22Rv1 (cell line): ENCODE measurements at regions not wholly inside any gene's neighbourhood (a gene's known extent, or its start where the extent isn't known, plus 50 kb on each side); places are given as distances from the start of the nearest gene placed in this dataset.

Experiments used
- H3K27ac ChIP-seq: fragments of 450-650 bp; 2 replicates; pipeline ENCODE4 v1.5.1; 2017
- ZFX ChIP-seq: fragments of 450-650 bp; IDR thresholded peaks from 2 replicates; pipeline ENCODE4 v1.6.1; 2017; ENCODE audit warnings: antibody characterized with exemption, borderline replicate concordance
- TF ChIP-seq, protein P1 (sequence below): fragments of 450-650 bp; IDR thresholded peaks from 2 replicates; pipeline ENCODE4 v1.5.1; 2017; ENCODE audit warnings: mild to moderate bottlenecking

DNA sequence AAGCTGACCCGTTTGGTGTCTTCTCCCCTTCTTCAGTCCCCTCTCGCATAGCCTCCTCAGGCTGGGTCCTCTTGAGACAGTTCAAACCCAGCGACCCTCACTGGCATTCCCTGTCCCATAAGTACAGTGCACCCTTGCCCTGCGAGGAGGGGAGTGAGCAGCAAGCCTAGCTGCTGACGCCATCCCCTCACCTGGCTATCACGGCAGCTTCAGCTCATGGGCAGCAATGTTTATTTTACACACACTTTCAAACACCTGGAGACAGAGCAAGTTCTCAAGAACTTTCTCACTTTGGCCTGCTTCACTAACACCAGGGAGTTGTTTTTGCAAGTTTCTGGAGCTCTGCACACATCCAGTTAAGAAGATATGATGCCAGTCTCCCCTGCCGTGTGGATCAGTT, 189.6 kb upstream of the E2F8 start:
- no peak overlapping the region for H3K27ac ChIP-seq
- no peak for TF ChIP-seq ZFX
- TF ChIP-seq, protein P1, sequence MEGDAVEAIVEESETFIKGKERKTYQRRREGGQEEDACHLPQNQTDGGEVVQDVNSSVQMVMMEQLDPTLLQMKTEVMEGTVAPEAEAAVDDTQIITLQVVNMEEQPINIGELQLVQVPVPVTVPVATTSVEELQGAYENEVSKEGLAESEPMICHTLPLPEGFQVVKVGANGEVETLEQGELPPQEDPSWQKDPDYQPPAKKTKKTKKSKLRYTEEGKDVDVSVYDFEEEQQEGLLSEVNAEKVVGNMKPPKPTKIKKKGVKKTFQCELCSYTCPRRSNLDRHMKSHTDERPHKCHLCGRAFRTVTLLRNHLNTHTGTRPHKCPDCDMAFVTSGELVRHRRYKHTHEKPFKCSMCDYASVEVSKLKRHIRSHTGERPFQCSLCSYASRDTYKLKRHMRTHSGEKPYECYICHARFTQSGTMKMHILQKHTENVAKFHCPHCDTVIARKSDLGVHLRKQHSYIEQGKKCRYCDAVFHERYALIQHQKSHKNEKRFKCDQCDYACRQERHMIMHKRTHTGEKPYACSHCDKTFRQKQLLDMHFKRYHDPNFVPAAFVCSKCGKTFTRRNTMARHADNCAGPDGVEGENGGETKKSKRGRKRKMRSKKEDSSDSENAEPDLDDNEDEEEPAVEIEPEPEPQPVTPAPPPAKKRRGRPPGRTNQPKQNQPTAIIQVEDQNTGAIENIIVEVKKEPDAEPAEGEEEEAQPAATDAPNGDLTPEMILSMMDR, result no peak

DNA sequence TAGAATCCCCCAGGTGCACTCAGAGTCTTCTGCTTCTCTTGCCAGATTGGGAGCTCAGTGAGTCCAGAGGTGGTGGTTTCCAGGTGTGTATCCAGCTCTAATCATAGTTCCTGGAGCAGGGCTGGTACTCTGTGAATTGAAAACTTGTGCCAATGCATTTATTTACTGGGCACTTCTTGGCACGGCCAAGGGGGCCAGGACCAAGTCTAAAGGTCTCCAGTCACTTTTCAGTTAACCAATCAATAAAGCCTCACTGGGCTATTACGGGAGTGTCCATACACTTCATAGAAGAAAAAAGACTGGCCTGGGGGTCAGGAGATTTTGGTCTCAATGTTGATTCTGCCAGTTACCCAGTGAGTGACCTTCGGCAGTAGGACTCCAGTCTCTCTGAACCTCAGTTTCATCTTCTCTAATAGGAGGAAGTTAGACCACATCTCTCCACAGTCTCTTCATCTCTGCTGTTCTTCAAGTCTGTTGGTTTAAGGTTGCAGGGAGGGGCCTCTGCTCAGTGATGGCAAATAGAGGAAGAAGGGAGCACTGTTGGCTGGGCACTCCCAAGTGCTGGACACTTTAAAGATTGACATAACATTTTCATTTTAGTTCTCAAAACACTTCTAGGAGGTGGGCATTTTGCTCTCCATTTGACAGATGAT, 188.5 kb upstream of the E2F8 start:
- no peak overlapping the region for H3K27ac ChIP-seq
- no peak for TF ChIP-seq ZFX
- TF ChIP-seq, protein P1, result no peak

DNA sequence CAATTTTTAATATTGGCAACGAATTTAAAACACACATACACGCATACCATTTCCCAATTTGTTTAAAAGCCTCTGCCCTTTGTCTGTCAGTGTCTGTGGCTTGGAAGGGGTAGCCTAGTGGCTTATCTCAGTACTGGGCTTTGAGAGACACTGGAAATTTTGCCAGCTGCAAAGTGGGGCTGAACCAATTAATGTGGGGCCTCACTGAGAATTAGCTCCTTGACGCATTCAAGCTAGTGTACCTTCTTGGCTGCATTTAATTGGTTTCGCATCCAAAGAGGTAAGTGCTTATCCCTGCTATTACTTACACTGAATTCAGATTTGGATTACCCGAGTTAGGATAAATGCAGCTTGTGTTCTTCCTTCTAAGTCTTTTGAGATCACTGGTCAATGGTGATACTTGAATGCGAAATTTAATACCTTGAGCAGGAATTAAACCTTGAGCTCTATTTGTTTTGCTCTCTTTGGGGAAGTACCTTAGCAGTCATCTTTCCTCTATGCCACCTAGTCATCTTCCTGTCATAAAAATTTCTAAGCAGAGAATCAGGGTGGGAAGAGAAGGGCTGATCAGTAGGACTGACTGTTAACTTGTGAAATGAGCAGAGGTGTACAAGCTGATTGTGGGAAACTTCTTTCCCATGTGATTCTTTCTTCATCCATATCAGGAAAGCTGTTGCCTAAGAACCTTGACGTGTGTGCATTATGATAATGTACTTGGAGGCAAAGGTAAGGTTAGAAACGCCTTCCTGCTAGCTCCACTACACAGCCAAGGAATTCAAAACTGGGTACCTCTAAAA, 187.7 kb upstream of the E2F8 start:
- H3K27ac ChIP-seq, result no peak overlapping the region
- TF ChIP-seq, protein P1, result no peak
- no peak for TF ChIP-seq ZFX

DNA sequence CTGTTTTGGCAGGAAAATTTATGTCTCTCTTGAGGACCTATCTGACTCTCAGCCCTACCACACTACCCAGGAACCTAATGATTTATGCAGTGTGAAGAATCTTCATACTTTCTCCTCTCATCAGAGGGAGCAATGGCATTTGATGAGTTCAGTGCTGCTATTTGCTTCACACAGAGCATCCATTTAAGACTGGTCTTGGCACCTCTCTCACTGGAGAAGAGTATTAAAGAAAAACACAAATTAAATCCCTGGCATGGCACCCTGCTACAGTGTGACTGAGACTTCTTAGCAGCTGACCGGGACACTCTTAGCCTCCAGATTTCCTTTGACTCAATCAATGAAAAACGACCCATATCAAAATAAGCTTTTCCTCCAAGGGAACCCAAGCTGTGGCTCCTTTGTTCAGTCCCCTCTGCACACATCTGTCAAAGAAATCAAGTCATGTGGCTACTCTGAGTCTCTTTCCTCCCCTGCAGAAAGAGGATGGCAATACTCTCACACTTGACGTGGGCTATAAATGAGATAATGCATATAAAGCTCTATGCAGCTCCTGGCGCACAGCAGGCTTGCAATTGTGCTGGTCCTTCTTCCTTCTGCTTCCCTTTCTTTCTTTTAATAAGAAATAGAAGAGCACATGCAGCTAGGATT, 186.1 kb upstream of the E2F8 start:
- TF ChIP-seq ZFX, result no peak
- TF ChIP-seq, protein P1, result no peak
- no peak overlapping the region for H3K27ac ChIP-seq

DNA sequence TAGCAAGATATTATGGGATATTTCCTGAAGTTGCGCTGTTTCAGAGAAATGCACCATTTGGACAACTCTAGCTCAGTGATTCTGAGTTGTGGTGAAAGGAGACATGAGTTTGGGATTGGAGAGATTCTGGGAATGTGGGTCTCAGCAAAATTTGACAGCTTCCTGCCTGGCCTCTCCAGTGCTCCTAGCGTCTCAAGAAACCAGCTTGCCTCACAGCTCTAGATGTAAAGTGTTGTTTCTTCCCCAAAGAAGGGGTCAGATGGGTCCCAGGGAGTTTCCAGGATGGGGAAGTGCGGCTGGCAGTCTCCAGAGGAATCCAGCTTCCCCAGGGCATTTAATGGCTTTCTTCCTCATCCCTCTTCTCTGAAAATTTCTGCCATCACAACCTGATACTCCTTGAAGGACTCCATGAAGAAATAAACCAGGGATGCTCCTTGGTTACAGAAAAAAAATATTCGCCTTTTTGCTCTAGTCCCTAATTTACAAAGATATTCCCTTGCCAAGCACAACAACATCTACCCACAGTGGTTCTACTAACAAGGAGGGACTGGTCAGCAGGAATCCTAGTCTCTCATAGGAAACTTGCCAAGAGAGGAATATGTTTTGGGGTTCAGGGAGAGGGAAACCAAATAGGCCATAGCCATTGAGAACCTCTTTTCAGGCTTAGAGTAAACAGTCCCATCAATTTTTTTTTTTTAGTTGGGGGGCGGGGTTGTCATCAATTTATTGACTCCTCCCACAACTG, 185.4 kb upstream of the E2F8 start:
- no peak overlapping the region for H3K27ac ChIP-seq
- TF ChIP-seq ZFX, result no peak
- TF ChIP-seq, protein P1, result no peak

DNA sequence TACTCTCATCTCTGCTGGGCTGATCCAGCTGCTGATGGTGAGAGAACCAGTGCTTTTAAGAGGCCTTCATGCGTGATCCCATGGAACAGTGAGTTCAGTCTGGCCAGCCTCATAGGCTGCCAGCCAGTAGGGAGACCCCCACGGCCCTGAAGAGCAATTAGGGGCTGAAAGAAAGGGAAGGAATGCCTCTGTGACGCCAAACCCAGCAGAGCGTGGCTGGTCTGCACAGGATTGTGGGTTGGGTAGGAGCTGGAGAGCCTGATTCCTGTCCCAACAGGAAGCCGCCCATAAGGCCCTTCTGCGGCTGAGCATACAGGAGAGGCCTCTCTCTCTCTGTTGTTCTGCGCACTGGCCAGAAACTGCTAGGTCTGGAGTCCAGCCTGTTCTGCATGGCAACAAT, 181.5 kb upstream of the E2F8 start:
- no peak overlapping the region for H3K27ac ChIP-seq
- TF ChIP-seq ZFX, result no peak
- TF ChIP-seq, protein P1, result no peak
